Neutrophil (primary cell): ENCODE measurements at regions not wholly inside any gene's neighbourhood (a gene's known extent, or its start where the extent isn't known, plus 50 kb on each side); places are given as distances from the start of the nearest gene placed in this dataset.
A peak's percentile ranks its signal among the peaks of the same experiment; 100 is the strongest.

Experiments used
- H3K27ac ChIP-seq: fragments of 200-600 bp; sonication (generic); 2 replicates; pipeline ENCODE4 v1.5.1; 2016; ENCODE audit warnings: mild to moderate bottlenecking, moderate library complexity
- H3K27me3 ChIP-seq: fragments of 200-600 bp; sonication (generic); 2 replicates; pipeline ENCODE4 v1.6.0; 2016; ENCODE audit warnings: mild to moderate bottlenecking
- H3K36me3 ChIP-seq: fragments of 200-600 bp; sonication (generic); 2 replicates; pipeline ENCODE4 v1.5.1; 2017
- H3K4me1 ChIP-seq, 2 experiments: fragments of 200-600 bp in 1 of 2; sonication (generic) in 1 of 2; 1 replicate in 1 of 2; 2 replicates in 1 of 2; pipeline versions ENCODE4 v1.5.1 to v1.6.1; 2013 to 2016; ENCODE audit warnings: low read depth in 1 of 2, low read length in 1 of 2, mild to moderate bottlenecking in 1 of 2, moderate library complexity in 1 of 2; ENCODE audit not compliant: control insufficient read depth in 1 of 2, insufficient read depth in 1 of 2
- H3K4me3 ChIP-seq, 2 experiments: fragments of 200-600 bp in 1 of 2; sonication (generic) in 1 of 2; 1 replicate in 1 of 2; 2 replicates in 1 of 2; pipeline ENCODE4 v1.5.1; 2013 to 2016; ENCODE audit warnings: low read depth in 1 of 2, low read length in 1 of 2, mild to moderate bottlenecking in 1 of 2, moderate library complexity in 1 of 2
- H3K9me3 ChIP-seq: fragments of 200-600 bp; sonication (generic); 2 replicates; pipeline ENCODE4 v1.5.1; 2016
- CTCF ChIP-seq: fragments of 200-600 bp; sonication (generic); IDR thresholded peaks from 2 replicates; pipeline ENCODE4 v1.5.1; 2016; ENCODE audit warnings: antibody characterized with exemption

GRCh38 chr20:5265662-5265985 is 51.1 kb downstream of the PROKR2 start:
- no peak overlapping the region for H3K4me3 ChIP-seq
- no peaks in the 10 kb centered on the region for H3K27me3 ChIP-seq
- H3K27ac ChIP-seq, result peak overlapping the region; percentile 63
- no peaks in the 10 kb centered on the region for H3K9me3 ChIP-seq
- H3K36me3 ChIP-seq, result no peaks in the 10 kb centered on the region
- TF ChIP-seq CTCF, result no peak
- peaks cover 45 to 65% of the 10 kb centered on the region in 2 experiments for H3K4me1 ChIP-seq

GRCh38 chr20:5264807-5265661 is 51.7 kb downstream of the PROKR2 start:
- TF ChIP-seq CTCF, result no peak
- peaks cover 45 to 65% of the 10 kb centered on the region in 2 experiments for H3K4me1 ChIP-seq
- no peaks in the 10 kb centered on the region for H3K9me3 ChIP-seq
- no peaks in the 10 kb centered on the region for H3K27me3 ChIP-seq
- no peak overlapping the region for H3K4me3 ChIP-seq
- H3K36me3 ChIP-seq, result no peaks in the 10 kb centered on the region
- peak overlapping the region; percentile 63 for H3K27ac ChIP-seq

- Histone ChIP-seq H3K27me3 (no peaks in the 10 kb centered on the region), H3K9me3 (no peaks in the 10 kb centered on the region), H3K27ac (peak overlapping the region; percentile 30), H3K36me3 (no peaks in the 10 kb centered on the region), H3K4me1 (peaks cover 32 to 48% of the 10 kb centered on the region in 2 experiments), H3K4me3 (no peak overlapping the region)
- no peak for TF ChIP-seq CTCF
Measured at GRCh38 chr20:5261763-5262162, 55.0 kb downstream of the PROKR2 start.

- Histone ChIP-seq H3K9me3 (no peaks in the 10 kb centered on the region), H3K36me3 (no peaks in the 10 kb centered on the region), H3K27ac (no peak overlapping the region), H3K4me3 (no peak overlapping the region), H3K27me3 (no peaks in the 10 kb centered on the region), H3K4me1 (peaks cover 23 to 40% of the 10 kb centered on the region in 2 experiments)
- no peak for TF ChIP-seq CTCF
Measured at GRCh38 chr20:5260889-5261288, 55.9 kb downstream of the PROKR2 start.
